Stomach (tissue), 8 donors: ENCODE measurements at regions not wholly inside any gene's neighbourhood (a gene's known extent, or its start where the extent isn't known, plus 50 kb on each side); places are given as distances from the start of the nearest gene placed in this dataset.

Source experiments
- DNase-seq, 2 donors: peaks; one replicate each; pipeline versions ENCODE4 v3.0.0 to v3.0.0-alpha.2; 2013 to 2019
- H3K27ac ChIP-seq, 5 donors: fragments of 200-600 bp in 4 of 5; sonication (generic) in 4 of 5; one replicate each; pipeline ENCODE4 v1.5.1; 2013 to 2019; ENCODE audit warnings: mild to moderate bottlenecking in 1 of 5, moderate library complexity in 1 of 5
- H3K27me3 ChIP-seq, 3 donors: fragments of 200-600 bp; sonication (generic); one replicate each; pipeline ENCODE4 v1.5.1; 2017 to 2019; ENCODE audit warnings: mixed run types in 1 of 3
- H3K36me3 ChIP-seq, 4 donors: fragments of 200-600 bp; sonication (generic); 1 replicate in 3 of 4; 2 replicates in 1 of 4; pipeline ENCODE4 v1.5.1; 2016 to 2019
- H3K4me1 ChIP-seq, 4 donors: fragments of 200-600 bp; sonication (generic); one replicate each; pipeline ENCODE4 v1.5.1; 2016 to 2019
- H3K4me3 ChIP-seq, 4 donors: fragments of 200-600 bp; sonication (generic) in 3 of 4; one replicate each; pipeline ENCODE4 v1.5.1; 2016 to 2019; ENCODE audit warnings: mild to moderate bottlenecking in 1 of 4
- H3K9me3 ChIP-seq, 4 donors: fragments of 200-600 bp; sonication (generic); one replicate each; pipeline ENCODE4 v1.5.1; 2016 to 2019
- EP300 ChIP-seq: sonication (generic); formaldehyde crosslinking; IDR thresholded peaks from one replicate; pipeline ENCODE4 v1.6.1; 2017; ENCODE audit warnings: antibody characterized with exemption
- POLR2A ChIP-seq, 4 donors: fragments of 450-650 bp; IDR thresholded peaks; one replicate each; pipeline ENCODE4 v1.6.1; 2016; ENCODE audit warnings: antibody characterized with exemption in 4 of 4, control low read depth in 2 of 4, mild to moderate bottlenecking in 1 of 4, moderate library complexity in 1 of 4
- POLR2AphosphoS5 ChIP-seq, 3 donors: sonication (generic); formaldehyde crosslinking; IDR thresholded peaks; one replicate each; pipeline ENCODE4 v1.6.1; 2016; ENCODE audit warnings: antibody characterized with exemption in 3 of 3
- WGBS, 5 donors: extraction: QIAGEN DNeasy Blood & Tissue Kit in 3 of 5; methylation state at CpG; one replicate each; pipeline versions ENCODE4 v1.1.5 to v1.1.7; 2013 to 2018; 5-methylcytosine and 5-hydroxymethylcytosine counted together
- intact Hi-C: fragments of 100-400 bp; cut with DNase I; formaldehyde crosslinking; loops from one replicate; pipeline ENCODE4 v1.15.1; 2023; ENCODE audit warnings: low total_unique reads
- TF ChIP-seq, protein P1 (sequence below), 7 experiments: fragments of 450-650 bp in 4 of 7; fragments of 200-600 bp in 3 of 7; sonication (generic) in 3 of 7; IDR thresholded peaks; one replicate each; pipeline ENCODE4 v1.5.1; 2016 to 2019; ENCODE audit warnings: antibody characterized with exemption in 7 of 7, control low read depth in 2 of 7, mild to moderate bottlenecking in 1 of 7
- donor health status: healthy with polysubstance abuse.
- donor health status: Bipolar disorder and iron deficiency.
- donor health status: healthy.

DNA sequence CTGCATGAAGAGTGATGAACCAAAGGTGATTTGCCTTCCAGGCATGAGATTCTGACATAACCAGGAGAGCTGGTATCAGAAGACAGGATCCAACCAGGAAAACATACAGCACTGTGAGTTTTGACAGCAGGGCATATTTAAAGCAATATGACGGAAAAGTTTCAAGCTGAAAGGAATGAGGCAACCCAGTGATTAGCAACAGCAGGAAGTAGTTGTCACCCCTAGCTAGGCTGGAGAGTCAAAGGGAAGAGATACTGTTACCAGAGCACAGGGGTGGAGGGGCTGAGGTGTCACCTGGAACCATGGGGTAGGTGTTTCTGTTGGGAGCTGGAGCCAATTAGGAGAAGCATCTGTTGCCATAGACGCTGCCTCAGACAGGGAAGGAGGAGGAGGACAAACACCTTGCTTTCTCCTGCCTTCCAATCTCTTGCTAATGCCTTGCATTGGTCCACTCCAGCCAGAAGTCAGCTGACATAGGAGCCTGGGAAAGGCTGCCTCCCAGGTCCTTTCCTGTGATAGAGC lies 125.4 kb upstream of the SORCS3 start:
- intact Hi-C loops: no loop called here
- WGBS, 5 donors: 26 to 41% (median 31%) methylated on average over 2 of the region's 2 CpGs
- Histone ChIP-seq H3K4me3 (no peak overlapping the region), H3K27me3 (peaks cover 0 to 4% (median 0%) of the 10 kb centered on the region in 3 donors), H3K27ac (no peak overlapping the region), H3K36me3 (no peaks in the 10 kb centered on the region), H3K9me3 (no peaks in the 10 kb centered on the region), H3K4me1 (no peaks in the 10 kb centered on the region)
- TF ChIP-seq POLR2A (IDR thresholded peaks at IDR 0.05): no peak
- TF ChIP-seq EP300: no peak
- TF ChIP-seq, protein P1, sequence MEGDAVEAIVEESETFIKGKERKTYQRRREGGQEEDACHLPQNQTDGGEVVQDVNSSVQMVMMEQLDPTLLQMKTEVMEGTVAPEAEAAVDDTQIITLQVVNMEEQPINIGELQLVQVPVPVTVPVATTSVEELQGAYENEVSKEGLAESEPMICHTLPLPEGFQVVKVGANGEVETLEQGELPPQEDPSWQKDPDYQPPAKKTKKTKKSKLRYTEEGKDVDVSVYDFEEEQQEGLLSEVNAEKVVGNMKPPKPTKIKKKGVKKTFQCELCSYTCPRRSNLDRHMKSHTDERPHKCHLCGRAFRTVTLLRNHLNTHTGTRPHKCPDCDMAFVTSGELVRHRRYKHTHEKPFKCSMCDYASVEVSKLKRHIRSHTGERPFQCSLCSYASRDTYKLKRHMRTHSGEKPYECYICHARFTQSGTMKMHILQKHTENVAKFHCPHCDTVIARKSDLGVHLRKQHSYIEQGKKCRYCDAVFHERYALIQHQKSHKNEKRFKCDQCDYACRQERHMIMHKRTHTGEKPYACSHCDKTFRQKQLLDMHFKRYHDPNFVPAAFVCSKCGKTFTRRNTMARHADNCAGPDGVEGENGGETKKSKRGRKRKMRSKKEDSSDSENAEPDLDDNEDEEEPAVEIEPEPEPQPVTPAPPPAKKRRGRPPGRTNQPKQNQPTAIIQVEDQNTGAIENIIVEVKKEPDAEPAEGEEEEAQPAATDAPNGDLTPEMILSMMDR (IDR thresholded peaks at IDR 0.05): no peak
- no peak for TF ChIP-seq POLR2AphosphoS5 (IDR thresholded peaks at IDR 0.05)
- DNase-seq: no peak

DNA sequence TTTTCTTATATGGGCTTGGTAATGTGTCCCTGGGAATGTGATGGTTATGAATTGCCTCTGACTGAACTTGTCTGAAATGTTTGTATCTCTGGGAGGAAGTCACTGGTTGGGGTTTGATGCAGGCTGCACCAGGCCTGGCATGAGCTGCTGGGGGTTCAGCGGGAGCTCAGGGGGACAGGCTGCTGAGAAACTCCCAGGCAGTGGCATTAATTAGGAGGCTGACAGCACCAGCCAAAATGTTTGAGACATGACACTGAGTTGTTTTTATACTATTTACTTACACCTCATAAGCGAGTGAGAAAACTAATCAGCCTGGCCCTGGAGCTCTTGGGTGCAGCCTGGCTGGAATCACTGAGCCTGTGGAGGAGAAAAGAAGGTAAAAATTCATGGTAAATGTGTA lies 124.1 kb upstream of the SORCS3 start:
- intact Hi-C loops: no loop called here
- no peaks in the 10 kb centered on the region for H3K9me3 ChIP-seq
- no peak for DNase-seq
- TF ChIP-seq, protein P1 (IDR thresholded peaks at IDR 0.05): no peak
- TF ChIP-seq EP300 (no peak), POLR2A (IDR thresholded peaks at IDR 0.05) (no peak), POLR2AphosphoS5 (IDR thresholded peaks at IDR 0.05) (no peak)
- H3K4me3 ChIP-seq: no peak overlapping the region
- H3K27ac ChIP-seq: no peak overlapping the region
- no peaks in the 10 kb centered on the region for H3K36me3 ChIP-seq
- H3K27me3 ChIP-seq: peaks cover 0 to 4% (median 0%) of the 10 kb centered on the region in 3 donors
- peaks cover 0 to 2% (median 0%) of the 10 kb centered on the region in 4 donors for H3K4me1 ChIP-seq
- WGBS, 5 donors: 61 to 94% (median 69%) methylated on average over 2 of the region's 2 CpGs

DNA sequence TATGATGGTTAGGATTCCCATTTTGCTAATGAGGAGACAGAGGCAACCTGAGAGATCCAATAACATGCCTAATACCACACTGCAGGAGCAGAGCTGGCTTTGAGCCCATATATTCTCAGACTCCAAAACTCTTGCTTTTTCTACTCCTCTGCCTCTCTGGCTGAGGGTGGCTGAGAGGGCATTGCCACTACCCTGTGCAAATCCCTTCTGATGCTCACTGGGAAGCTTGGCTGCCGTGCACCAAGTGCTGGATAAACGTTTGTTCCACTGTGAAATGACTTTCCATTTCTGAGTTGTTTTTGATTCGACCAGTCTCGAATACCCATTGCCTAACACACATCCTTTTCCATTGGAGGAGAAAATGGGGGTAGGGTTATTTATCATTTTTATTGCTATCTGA lies 123.1 kb upstream of the SORCS3 start:
- WGBS, 5 donors: 51 to 69% (median 63%) methylated on average over 4 of the region's 4 CpGs
- Histone ChIP-seq H3K4me3 (no peak overlapping the region), H3K27ac (no peak overlapping the region), H3K36me3 (no peaks in the 10 kb centered on the region), H3K9me3 (no peaks in the 10 kb centered on the region), H3K27me3 (no peaks in the 10 kb centered on the region), H3K4me1 (peaks cover 0 to 5% (median 0%) of the 10 kb centered on the region in 4 donors)
- TF ChIP-seq EP300 (no peak), POLR2AphosphoS5 (IDR thresholded peaks at IDR 0.05) (no peak), POLR2A (IDR thresholded peaks at IDR 0.05) (no peak)
- TF ChIP-seq, protein P1 (IDR thresholded peaks at IDR 0.05): no peak
- intact Hi-C loops: no loop called here
- DNase-seq: no peak

DNA sequence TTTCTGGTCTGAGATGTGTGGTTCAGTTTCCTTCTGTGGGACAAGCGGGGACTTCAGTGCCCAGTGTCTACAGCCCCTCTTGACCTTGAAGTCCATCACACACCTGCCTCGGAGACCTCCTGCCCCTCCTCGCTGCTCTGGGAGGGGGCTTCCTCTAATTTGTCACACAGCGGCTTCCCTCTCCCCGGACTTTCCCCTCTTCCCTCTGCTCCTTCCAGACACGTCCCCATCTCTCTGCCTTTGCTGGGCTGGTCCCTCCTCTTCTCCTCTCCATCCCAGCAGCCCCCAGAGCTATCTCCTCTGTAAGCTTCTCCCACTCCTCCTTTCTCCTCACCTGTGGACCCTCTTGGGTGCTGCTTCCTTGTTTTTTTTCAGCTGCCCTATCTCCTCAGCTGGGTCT lies 122.2 kb upstream of the SORCS3 start:
- intact Hi-C loops: no loop called here
- Histone ChIP-seq H3K27ac (no peak overlapping the region), H3K4me1 (peaks cover 0 to 5% (median 0%) of the 10 kb centered on the region in 4 donors), H3K27me3 (no peaks in the 10 kb centered on the region), H3K36me3 (no peaks in the 10 kb centered on the region), H3K9me3 (no peaks in the 10 kb centered on the region), H3K4me3 (no peak overlapping the region)
- 70 to 83% (median 78%) methylated on average over 6 of the region's 6 CpGs for WGBS, 5 donors
- TF ChIP-seq EP300 (no peak), POLR2AphosphoS5 (IDR thresholded peaks at IDR 0.05) (no peak), POLR2A (IDR thresholded peaks at IDR 0.05) (no peak)
- TF ChIP-seq, protein P1 (IDR thresholded peaks at IDR 0.05): no peak
- no peak for DNase-seq
